ENCODE measurements at regions not wholly inside any gene's neighbourhood (a gene's known extent, or its start where the extent isn't known, plus 50 kb on each side); places are given as distances from the start of the nearest gene placed in this dataset.

- TF ChIP-seq, protein P1, sequence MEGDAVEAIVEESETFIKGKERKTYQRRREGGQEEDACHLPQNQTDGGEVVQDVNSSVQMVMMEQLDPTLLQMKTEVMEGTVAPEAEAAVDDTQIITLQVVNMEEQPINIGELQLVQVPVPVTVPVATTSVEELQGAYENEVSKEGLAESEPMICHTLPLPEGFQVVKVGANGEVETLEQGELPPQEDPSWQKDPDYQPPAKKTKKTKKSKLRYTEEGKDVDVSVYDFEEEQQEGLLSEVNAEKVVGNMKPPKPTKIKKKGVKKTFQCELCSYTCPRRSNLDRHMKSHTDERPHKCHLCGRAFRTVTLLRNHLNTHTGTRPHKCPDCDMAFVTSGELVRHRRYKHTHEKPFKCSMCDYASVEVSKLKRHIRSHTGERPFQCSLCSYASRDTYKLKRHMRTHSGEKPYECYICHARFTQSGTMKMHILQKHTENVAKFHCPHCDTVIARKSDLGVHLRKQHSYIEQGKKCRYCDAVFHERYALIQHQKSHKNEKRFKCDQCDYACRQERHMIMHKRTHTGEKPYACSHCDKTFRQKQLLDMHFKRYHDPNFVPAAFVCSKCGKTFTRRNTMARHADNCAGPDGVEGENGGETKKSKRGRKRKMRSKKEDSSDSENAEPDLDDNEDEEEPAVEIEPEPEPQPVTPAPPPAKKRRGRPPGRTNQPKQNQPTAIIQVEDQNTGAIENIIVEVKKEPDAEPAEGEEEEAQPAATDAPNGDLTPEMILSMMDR (IDR thresholded peaks at IDR 0.05): no peak
- no peak for TF ChIP-seq POLR2A (IDR thresholded peaks at IDR 0.05)
Observed at GRCh38 chr18:44625386-44625785, 55.3 kb upstream of the SETBP1 start.

All from Peyer's patch (tissue), 4 donors.